Tibial artery (tissue), 4 donors: ENCODE measurements at regions not wholly inside any gene's neighbourhood (a gene's known extent, or its start where the extent isn't known, plus 50 kb on each side); places are given as distances from the start of the nearest gene placed in this dataset.
"Not testable (repeated sequence)": the region's sequence is repeated elsewhere in the genome, so short reads cannot be mapped to it uniquely, and the experiment has no call there.

ENCODE experiments used
- DNase-seq, 2 donors: peaks; one replicate each; pipeline ENCODE4 v3.0.0-alpha.2; 2019
- H3K27ac ChIP-seq, 2 donors: fragments of 200-600 bp; sonication (generic) in 1 of 2; 1 replicate in 1 of 2; 2 replicates in 1 of 2; pipeline ENCODE4 v1.5.1; 2018 to 2019; ENCODE audit warnings: mild to moderate bottlenecking in 1 of 2
- H3K27me3 ChIP-seq, 2 donors: fragments of 200-600 bp; sonication (generic) in 1 of 2; one replicate each; pipeline versions ENCODE4 v1.5.1 to v1.6.0; 2016 to 2019
- H3K36me3 ChIP-seq, 3 donors: fragments of 200-600 bp; sonication (generic) in 2 of 3; one replicate each; pipeline ENCODE4 v1.5.1; 2016 to 2019; ENCODE audit warnings: mild to moderate bottlenecking in 2 of 3
- H3K4me1 ChIP-seq, 4 donors: fragments of 200-600 bp; sonication (generic) in 2 of 4; 1 replicate in 3 of 4; 2 replicates in 1 of 4; pipeline ENCODE4 v1.5.1; 2016 to 2019
- H3K4me3 ChIP-seq, 2 donors: fragments of 200-600 bp; sonication (generic) in 1 of 2; 1 replicate in 1 of 2; 2 replicates in 1 of 2; pipeline ENCODE4 v1.5.1; 2018 to 2019; ENCODE audit warnings: mild to moderate bottlenecking in 2 of 2
- H3K9me3 ChIP-seq, 3 donors: fragments of 200-600 bp; sonication (generic) in 1 of 3; one replicate each; pipeline ENCODE4 v1.5.1; 2016 to 2019
- CTCF ChIP-seq, 2 experiments: fragments of 200-600 bp in 1 of 2; fragments of 450-650 bp in 1 of 2; IDR thresholded peaks; one replicate each; pipeline ENCODE4 v1.5.1; 2017 to 2019; ENCODE audit warnings: antibody characterized with exemption in 2 of 2, mild to moderate bottlenecking in 1 of 2, moderate library complexity in 1 of 2
- intact Hi-C: fragments of 100-400 bp; cut with DNase I; formaldehyde crosslinking; loops from one replicate; pipeline ENCODE4 v1.15.0; 2023; ENCODE audit warnings: low total_unique reads

GRCh38 chr10:45135443-45136198, 134.9 kb downstream of the ZNF22 start:
- no peaks in the 10 kb centered on the region for H3K36me3 ChIP-seq
- H3K4me1 ChIP-seq = no peaks in the 10 kb centered on the region
- no peak for DNase-seq
- TF ChIP-seq CTCF (IDR thresholded peaks at IDR 0.05) = no peak
- H3K27ac ChIP-seq = no peak overlapping the region
- no peaks in the 10 kb centered on the region for H3K9me3 ChIP-seq
- intact Hi-C loops = no loop called here
- H3K27me3 ChIP-seq = no peaks in the 10 kb centered on the region
- no peak overlapping the region for H3K4me3 ChIP-seq

GRCh38 chr10:45136256-45136655, 135.5 kb downstream of the ZNF22 start:
- no peak overlapping the region for H3K27ac ChIP-seq
- no peaks in the 10 kb centered on the region for H3K27me3 ChIP-seq
- H3K9me3 ChIP-seq = no peaks in the 10 kb centered on the region
- H3K4me3 ChIP-seq = no peak overlapping the region
- no peak for TF ChIP-seq CTCF (IDR thresholded peaks at IDR 0.05)
- H3K4me1 ChIP-seq = no peaks in the 10 kb centered on the region
- DNase-seq = no peak
- intact Hi-C loops = no loop called here
- no peaks in the 10 kb centered on the region for H3K36me3 ChIP-seq

GRCh38 chr10:45144326-45145070, 143.8 kb downstream of the ZNF22 start:
- intact Hi-C loops = no loop called here
- H3K27me3 ChIP-seq = no peaks in the 10 kb centered on the region
- DNase-seq = no peak

GRCh38 chr10:45145143-45145542, 144.4 kb downstream of the ZNF22 start:
- H3K4me3 ChIP-seq, DNase-seq, H3K36me3 ChIP-seq, H3K27ac ChIP-seq, H3K9me3 ChIP-seq, H3K4me1 ChIP-seq, H3K27me3 ChIP-seq, intact Hi-C loops: not testable (repeated sequence)

More at GRCh38 chr10:45144326-45145070, 143.8 kb downstream of the ZNF22 start:
- no peaks in the 10 kb centered on the region for H3K36me3 ChIP-seq
- no peaks in the 10 kb centered on the region for H3K9me3 ChIP-seq
- H3K27ac ChIP-seq = no peak overlapping the region
- H3K4me3 ChIP-seq = no peak overlapping the region
- TF ChIP-seq CTCF (IDR thresholded peaks at IDR 0.05) = no peak
- H3K4me1 ChIP-seq = no peaks in the 10 kb centered on the region

GRCh38 chr10:45147000-45147399, 146.3 kb downstream of the ZNF22 start:
- Histone ChIP-seq H3K4me3 (no peak overlapping the region), H3K9me3 (no peaks in the 10 kb centered on the region), H3K27ac (no peak overlapping the region), H3K4me1 (no peaks in the 10 kb centered on the region), H3K36me3 (no peaks in the 10 kb centered on the region), H3K27me3 (no peaks in the 10 kb centered on the region)
- no peak for DNase-seq
- no peak for TF ChIP-seq CTCF (IDR thresholded peaks at IDR 0.05)
- intact Hi-C loops = no loop called here

GRCh38 chr10:45150997-45151396, 150.3 kb downstream of the ZNF22 start:
- H3K36me3 ChIP-seq = no peaks in the 10 kb centered on the region
- no peak overlapping the region for H3K27ac ChIP-seq
- H3K4me1 ChIP-seq = no peaks in the 10 kb centered on the region
- no peak overlapping the region for H3K4me3 ChIP-seq
- intact Hi-C loops = no loop called here
- no peaks in the 10 kb centered on the region for H3K27me3 ChIP-seq
- no peaks in the 10 kb centered on the region for H3K9me3 ChIP-seq
- DNase-seq = no peak
- no peak for TF ChIP-seq CTCF (IDR thresholded peaks at IDR 0.05)
